NCI-H460 (cell line): ENCODE measurements at regions not wholly inside any gene's neighbourhood (a gene's known extent, or its start where the extent isn't known, plus 50 kb on each side); places are given as distances from the start of the nearest gene placed in this dataset.
"Not testable (repeated sequence)": the region's sequence is repeated elsewhere in the genome, so short reads cannot be mapped to it uniquely, and the experiment has no call there.

Experiments used
- DNase-seq: peaks from one replicate; pipeline ENCODE4 v3.0.0-alpha.2; 2016; ENCODE audit warnings: low read depth; ENCODE audit errors: extremely low read depth

- no peak for DNase-seq
These were observed 92.1 kb upstream of the LRRN2 start for GRCh38 chr1:204777591-204777990.

GRCh38 chr1:204780630-204781029 is 90.0 kb upstream of the NFASC start:
- DNase-seq = no peak

- no peak for DNase-seq
These were observed 88.5 kb upstream of the NFASC start for GRCh38 chr1:204782118-204782700.

GRCh38 chr1:204785023-204785422 is 85.6 kb upstream of the NFASC start:
- DNase-seq = not testable (repeated sequence)

GRCh38 chr1:204788470-204788869 is 82.2 kb upstream of the NFASC start:
- no peak for DNase-seq

GRCh38 chr1:204791453-204792353 is 79.0 kb upstream of the NFASC start:
- peak; percentile 71 for DNase-seq

GRCh38 chr1:204792354-204792692 is 78.3 kb upstream of the NFASC start:
- no peak for DNase-seq

GRCh38 chr1:204793259-204793914 is 77.3 kb upstream of the NFASC start:
- DNase-seq = no peak

GRCh38 chr1:204796886-204797285 is 73.8 kb upstream of the NFASC start:
- DNase-seq = not testable (repeated sequence)

GRCh38 chr1:204797401-204797800 is 73.3 kb upstream of the NFASC start:
- DNase-seq = no peak

GRCh38 chr1:204799630-204800029 is 71.0 kb upstream of the NFASC start:
- DNase-seq = no peak

GRCh38 chr1:204801211-204801610 is 69.5 kb upstream of the NFASC start:
- no peak for DNase-seq

GRCh38 chr1:204802401-204803175 is 68.1 kb upstream of the NFASC start:
- DNase-seq = no peak

GRCh38 chr1:204803607-204804006 is 67.1 kb upstream of the NFASC start:
- DNase-seq = no peak

GRCh38 chr1:204806943-204807687 is 63.5 kb upstream of the NFASC start:
- DNase-seq = peak; percentile 88

GRCh38 chr1:204809488-204809887 is 61.2 kb upstream of the NFASC start:
- DNase-seq = no peak

- DNase-seq = no peak
These were observed 57.8 kb upstream of the NFASC start for GRCh38 chr1:204812842-204813241.

GRCh38 chr1:204813522-204813921 is 57.1 kb upstream of the NFASC start:
- no peak for DNase-seq

- DNase-seq = no peak
These were observed 56.3 kb upstream of the NFASC start for GRCh38 chr1:204814166-204814884.

- no peak for DNase-seq
These were observed 53.3 kb upstream of the NFASC start for GRCh38 chr1:204817341-204817740.
